Body of pancreas (tissue), 4 donors: ENCODE measurements at regions not wholly inside any gene's neighbourhood (a gene's known extent, or its start where the extent isn't known, plus 50 kb on each side); places are given as distances from the start of the nearest gene placed in this dataset.

Source experiments
- ATAC-seq: fragments of 150-250 bp; one replicate; pipeline ENCODE4 v1.9.1; 2016
- DNase-seq, 4 donors: peaks; one replicate each; pipeline ENCODE4 v3.0.0-alpha.2; 2019
- H3K27ac ChIP-seq, 4 donors: fragments of 200-600 bp; sonication (generic); 1 replicate in 3 of 4; 2 replicates in 1 of 4; pipeline versions ENCODE4 v1.5.1 to v1.6.1; 2016 to 2019; ENCODE audit warnings: mild to moderate bottlenecking in 1 of 4, mixed read lengths in 1 of 4, moderate library complexity in 1 of 4
- H3K27me3 ChIP-seq, 2 donors: fragments of 200-600 bp; sonication (generic); one replicate each; pipeline ENCODE4 v1.6.0; 2016; ENCODE audit warnings: mild to moderate bottlenecking in 1 of 2
- H3K36me3 ChIP-seq, 2 donors: fragments of 200-600 bp; sonication (generic); replicated peaks in 1 of 2; 2 replicates each; pipeline ENCODE4 v1.5.1; 2016; ENCODE audit warnings: low read depth in 2 of 2; ENCODE audit not compliant: insufficient read depth in 1 of 2
- H3K4me1 ChIP-seq: fragments of 200-600 bp; sonication (generic); one replicate; pipeline ENCODE4 v1.6.0; 2016
- H3K4me3 ChIP-seq, 2 donors: fragments of 200-600 bp; sonication (generic); 1 replicate in 1 of 2; 2 replicates in 1 of 2; pipeline ENCODE4 v1.5.1; 2016 to 2019
- H3K9me3 ChIP-seq, 3 donors: fragments of 200-600 bp; sonication (generic); 1 replicate in 2 of 3; 2 replicates in 1 of 3; pipeline ENCODE4 v1.5.1; 2016
- CTCF ChIP-seq, 7 experiments: fragments of 450-650 bp in 4 of 7; fragments of 200-600 bp in 3 of 7; sonication (generic) in 3 of 7; IDR thresholded peaks; one replicate each; pipeline ENCODE4 v1.5.1; 2016 to 2019; ENCODE audit warnings: antibody characterized with exemption in 7 of 7
- POLR2A ChIP-seq, 3 donors: fragments of 450-650 bp; IDR thresholded peaks; one replicate each; pipeline ENCODE4 v1.6.1; 2016; ENCODE audit warnings: antibody characterized with exemption in 3 of 3, mild to moderate bottlenecking in 2 of 3
- WGBS, 2 donors: methylation state at CpG; one replicate each; pipeline ENCODE4 v1.1.5; 2017; 5-methylcytosine and 5-hydroxymethylcytosine counted together
- intact Hi-C: fragments of 100-400 bp; cut with DNase I; formaldehyde crosslinking; loops from one replicate; pipeline ENCODE4 v1.15.1; 2023

- H3K36me3 ChIP-seq: no peaks in the 10 kb centered on the region
- intact Hi-C loops: no loop called here
- TF ChIP-seq POLR2A (IDR thresholded peaks at IDR 0.05) (no peak), CTCF (IDR thresholded peaks at IDR 0.05) (no peak)
- WGBS, 2 donors: 82 to 88% methylated on average over 7 of the region's 7 CpGs
- DNase-seq: no peak
- no peak overlapping the region for H3K4me3 ChIP-seq
- H3K9me3 ChIP-seq: no peaks in the 10 kb centered on the region
- no peak overlapping the region for H3K27ac ChIP-seq
- H3K4me1 ChIP-seq: peaks cover 7% of the 10 kb centered on the region
- H3K27me3 ChIP-seq: no peaks in the 10 kb centered on the region
- ATAC-seq: no peak
Measured at GRCh38 chr1:23618586-23619083, 59.3 kb upstream of the ID3 start.

GRCh38 chr1:23617084-23617521, 57.8 kb upstream of the ID3 start:
- H3K27ac ChIP-seq: no peak overlapping the region
- H3K4me3 ChIP-seq: no peak overlapping the region
- 62 to 64% methylated on average over 8 of the region's 8 CpGs for WGBS, 2 donors
- no peak for TF ChIP-seq POLR2A (IDR thresholded peaks at IDR 0.05)
- ATAC-seq (no peak), DNase-seq (no peak)
- H3K36me3 ChIP-seq: no peaks in the 10 kb centered on the region
- peaks cover 7% of the 10 kb centered on the region for H3K4me1 ChIP-seq
- no peaks in the 10 kb centered on the region for H3K27me3 ChIP-seq
- intact Hi-C loops: no loop called here
- H3K9me3 ChIP-seq: no peaks in the 10 kb centered on the region

DNA sequence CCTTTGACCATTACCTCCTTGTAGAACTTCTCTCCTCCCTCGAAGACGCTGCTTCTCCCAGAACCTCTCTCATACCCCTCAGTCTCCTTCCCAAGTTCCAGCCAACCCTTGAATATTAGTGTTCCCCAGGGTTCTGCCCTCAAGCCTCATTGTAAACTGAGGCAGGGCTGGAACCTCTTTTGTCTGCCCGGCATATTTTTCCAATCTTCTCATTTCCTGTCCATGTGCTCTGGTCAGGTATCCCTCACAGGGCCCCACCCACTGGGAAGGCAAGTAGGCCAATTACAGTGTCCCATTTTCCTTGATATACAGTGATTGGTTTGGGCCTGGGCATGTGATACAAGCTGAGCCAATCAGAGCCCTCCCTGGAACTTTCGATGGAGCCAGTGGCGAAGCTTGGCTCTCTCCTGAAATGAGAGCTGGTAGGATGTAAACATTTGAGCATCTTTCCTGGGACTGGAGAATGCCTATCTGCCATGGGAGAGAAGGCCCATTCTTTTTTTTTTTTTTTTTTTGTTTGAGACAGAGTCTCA, 57.1 kb upstream of the ID3 start:
- no peaks in the 10 kb centered on the region for H3K27me3 ChIP-seq
- no peak for ATAC-seq
- H3K36me3 ChIP-seq: no peaks in the 10 kb centered on the region
- H3K27ac ChIP-seq: no peak overlapping the region
- H3K9me3 ChIP-seq: no peaks in the 10 kb centered on the region
- peaks cover 7% of the 10 kb centered on the region for H3K4me1 ChIP-seq
- TF ChIP-seq CTCF (IDR thresholded peaks at IDR 0.05) (no peak), POLR2A (IDR thresholded peaks at IDR 0.05) (no peak)
- WGBS, 2 donors: 94 to 97% methylated on average over 5 of the region's 5 CpGs
- DNase-seq: no peak
- no peak overlapping the region for H3K4me3 ChIP-seq
- intact Hi-C loops: no loop called here

- H3K9me3 ChIP-seq: no peaks in the 10 kb centered on the region
- no peaks in the 10 kb centered on the region for H3K36me3 ChIP-seq
- intact Hi-C loops: no loop called here
- H3K4me3 ChIP-seq: no peak overlapping the region
- H3K27ac ChIP-seq: no peak overlapping the region
- H3K4me1 ChIP-seq: peaks cover 7% of the 10 kb centered on the region
- WGBS, 2 donors: 63 to 65% methylated on average over 3 of the region's 3 CpGs
- DNase-seq (no peak), ATAC-seq (no peak)
- no peaks in the 10 kb centered on the region for H3K27me3 ChIP-seq
- TF ChIP-seq CTCF (IDR thresholded peaks at IDR 0.05): no peak
- no peak for TF ChIP-seq POLR2A (IDR thresholded peaks at IDR 0.05)
Measured at GRCh38 chr1:23615852-23616251, 56.6 kb upstream of the ID3 start.

DNA sequence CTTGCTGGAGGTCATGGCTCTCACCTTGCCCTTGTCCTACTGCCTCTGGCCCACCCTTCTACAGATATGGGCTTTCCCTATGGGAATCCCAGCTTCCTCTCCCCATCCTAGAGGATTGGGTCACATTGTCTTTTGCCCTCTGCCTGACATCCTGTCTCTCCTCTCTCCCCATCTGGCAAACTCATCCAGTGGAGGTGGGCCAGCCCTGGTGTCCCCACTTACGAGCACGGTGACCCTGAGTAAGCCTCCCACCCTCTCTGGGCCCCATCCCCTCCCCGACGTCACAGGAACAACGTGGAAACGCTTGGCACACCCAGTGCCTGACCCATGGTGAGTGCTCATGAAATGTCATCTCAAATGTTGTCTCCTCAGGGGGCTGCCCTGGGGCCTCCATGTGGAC, 56.1 kb upstream of the ID3 start:
- no peak for DNase-seq
- H3K4me3 ChIP-seq: no peak overlapping the region
- H3K9me3 ChIP-seq: no peaks in the 10 kb centered on the region
- no peak for ATAC-seq
- peaks cover 7% of the 10 kb centered on the region for H3K4me1 ChIP-seq
- H3K36me3 ChIP-seq: no peaks in the 10 kb centered on the region
- no peaks in the 10 kb centered on the region for H3K27me3 ChIP-seq
- 56 to 68% methylated on average over 2 to 6 of the region's 6 CpGs for WGBS, 2 donors
- TF ChIP-seq POLR2A (IDR thresholded peaks at IDR 0.05) (no peak), CTCF (IDR thresholded peaks at IDR 0.05) (no peak)
- no peak overlapping the region for H3K27ac ChIP-seq
- intact Hi-C loops: no loop called here
